Neural cell (in vitro differentiated cells): ENCODE measurements at regions not wholly inside any gene's neighbourhood (a gene's known extent, or its start where the extent isn't known, plus 50 kb on each side); places are given as distances from the start of the nearest gene placed in this dataset.

Experiments used
- H2AFZ ChIP-seq: fragments of 200-600, 300-800 bp; sonication (generic), shearing (Covaris generic); 2 replicates; pipeline ENCODE4 v1.6.0; 2014; ENCODE audit warnings: low read depth, mild to moderate bottlenecking, antibody characterized with exemption, low read length, moderate library complexity
- H3F3A ChIP-seq: fragments of 200-600 bp; shearing (Covaris generic); 2 replicates; pipeline ENCODE4 v1.6.1; 2016; ENCODE audit warnings: mild to moderate bottlenecking, moderate library complexity, mixed read lengths, antibody characterized with exemption, low read length; ENCODE audit not compliant: insufficient read depth, poor library complexity, severe bottlenecking
- H3K27ac ChIP-seq: fragments of 200-600, 300-800 bp; sonication (generic), shearing (Covaris generic); 2 replicates; pipeline ENCODE4 v1.5.1; 2014; ENCODE audit warnings: mild to moderate bottlenecking, low read length, moderate library complexity
- H3K27me3 ChIP-seq: fragments of 300-800, 200-600 bp; sonication (generic), shearing (Covaris generic); 2 replicates; pipeline ENCODE4 v1.6.0; 2014; ENCODE audit warnings: mild to moderate bottlenecking, low read depth, low read length, moderate library complexity; ENCODE audit not compliant: insufficient read depth
- H3K36me3 ChIP-seq: fragments of 300-800, 200-600 bp; sonication (generic), shearing (Covaris generic); 2 replicates; pipeline ENCODE4 v1.5.1; 2014; ENCODE audit warnings: mild to moderate bottlenecking, antibody characterized with exemption, low read length, moderate library complexity; ENCODE audit not compliant: insufficient read depth
- H3K4me2 ChIP-seq: fragments of 300-800, 200-600 bp; sonication (generic), shearing (Covaris generic); 2 replicates; pipeline ENCODE4 v1.6.0; 2014; ENCODE audit warnings: mild to moderate bottlenecking, low read length
- H3K4me3 ChIP-seq: fragments of 300-800, 200-600 bp; sonication (generic), shearing (Covaris generic); 2 replicates; pipeline ENCODE4 v1.5.1; 2014; ENCODE audit warnings: mild to moderate bottlenecking, low read length, moderate library complexity
- H3K79me2 ChIP-seq: fragments of 200-600 bp; shearing (Covaris generic); replicated peaks from 2 replicates; pipeline ENCODE4 v1.6.0; 2014; ENCODE audit warnings: mild to moderate bottlenecking, low read length, moderate library complexity; ENCODE audit not compliant: insufficient read depth
- H3K9ac ChIP-seq: fragments of 300-800, 200-600 bp; sonication (generic), shearing (Covaris generic); 2 replicates; pipeline ENCODE4 v1.6.1; 2016; ENCODE audit warnings: mild to moderate bottlenecking, low read length, mixed read lengths
- H3K9me2 ChIP-seq: fragments of 200-600 bp; shearing (Covaris generic); 2 replicates; pipeline ENCODE4 v1.6.1; 2016; ENCODE audit warnings: mild to moderate bottlenecking, low read length, mixed read lengths; ENCODE audit not compliant: insufficient read depth
- H3K9me3 ChIP-seq: fragments of 200-600, 300-800 bp; sonication (generic), shearing (Covaris generic); 2 replicates; pipeline ENCODE4 v1.6.1; 2016; ENCODE audit warnings: mild to moderate bottlenecking, mixed run types, low read length, moderate library complexity, mixed read lengths
- H4K20me1 ChIP-seq: fragments of 200-600 bp; shearing (Covaris generic); 2 replicates; pipeline ENCODE4 v1.6.1; 2016; ENCODE audit warnings: mild to moderate bottlenecking, mixed run types; ENCODE audit not compliant: insufficient read depth
- EP300 ChIP-seq: fragments of 450-650 bp; conservative IDR thresholded peaks from 2 replicates; pipeline ENCODE4 v1.6.1; 2014; ENCODE audit warnings: antibody characterized with exemption, mild to moderate bottlenecking, moderate library complexity; ENCODE audit not compliant: poor library complexity, severe bottlenecking
- EZH2 ChIP-seq: fragments of 200-600, 300-800 bp; shearing (Covaris generic), sonication (generic); IDR thresholded peaks from 2 replicates; pipeline ENCODE4 v1.6.1; 2014; ENCODE audit warnings: antibody characterized with exemption, low read length, borderline replicate concordance, mild to moderate bottlenecking; ENCODE audit not compliant: insufficient read depth, poor library complexity, severe bottlenecking
- MXI1 ChIP-seq: fragments of 450-650 bp; conservative IDR thresholded peaks from 2 replicates; pipeline ENCODE4 v1.6.1; 2014; ENCODE audit warnings: antibody characterized with exemption, mild to moderate bottlenecking; ENCODE audit not compliant: poor library complexity, severe bottlenecking
- POLR2AphosphoS5 ChIP-seq: IDR thresholded peaks from 2 replicates; pipeline ENCODE4 v1.6.1; 2012
- RAD21 ChIP-seq: fragments of 450-650 bp; conservative IDR thresholded peaks from 2 replicates; pipeline ENCODE4 v1.6.1; 2014; ENCODE audit warnings: antibody characterized with exemption, mild to moderate bottlenecking, moderate library complexity
- SMC3 ChIP-seq: fragments of 450-650 bp; conservative IDR thresholded peaks from 2 replicates; pipeline ENCODE4 v1.6.1; 2014; ENCODE audit warnings: antibody characterized with exemption, mild to moderate bottlenecking, moderate library complexity; ENCODE audit not compliant: poor library complexity
- TAF1 ChIP-seq: IDR thresholded peaks from 2 replicates; pipeline ENCODE4 v1.6.1; 2012; ENCODE audit warnings: low read depth
- TF ChIP-seq, protein P1 (sequence below): fragments of 450-650 bp; IDR thresholded peaks from 2 replicates; pipeline ENCODE4 v1.5.1; 2014; ENCODE audit warnings: antibody characterized with exemption, mild to moderate bottlenecking, moderate library complexity; ENCODE audit not compliant: poor library complexity, severe bottlenecking
- TF ChIP-seq, protein P2 (sequence below): IDR thresholded peaks from 2 replicates; pipeline ENCODE4 v1.6.1; 2012; ENCODE audit warnings: borderline replicate concordance

DNA sequence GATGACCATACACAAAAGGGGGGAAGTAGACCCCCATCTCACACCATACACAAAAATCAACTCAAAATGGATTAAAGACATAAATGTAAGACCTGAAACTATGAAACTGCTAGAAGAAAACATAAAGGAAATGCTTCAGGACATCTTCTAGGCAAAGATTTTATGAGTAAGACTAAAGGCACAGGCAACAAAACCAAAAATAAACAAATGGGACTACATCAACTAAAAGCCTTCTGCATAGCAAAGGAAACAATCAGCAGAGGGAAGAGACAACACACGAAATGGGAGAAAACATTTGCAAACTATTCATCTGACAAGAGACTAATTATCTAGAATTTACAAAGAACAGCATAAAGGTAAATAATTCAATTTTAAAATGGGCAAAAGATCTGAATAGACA, 152.1 kb downstream of the AXIN2 start:
- no peaks in the 10 kb centered on the region for H3K9me2 ChIP-seq
- H3K4me3 ChIP-seq, result no peak overlapping the region
- H3F3A ChIP-seq, result no peaks in the 10 kb centered on the region
- no peak overlapping the region for H3K4me2 ChIP-seq
- H2AFZ ChIP-seq, result no peak overlapping the region
- no peak overlapping the region for H3K9ac ChIP-seq
- no peaks in the 10 kb centered on the region for H3K27me3 ChIP-seq
- H3K27ac ChIP-seq, result no peak overlapping the region
- no peaks in the 10 kb centered on the region for H3K36me3 ChIP-seq
- H4K20me1 ChIP-seq, result no peaks in the 10 kb centered on the region
- no peaks in the 10 kb centered on the region for H3K9me3 ChIP-seq
- TF ChIP-seq TAF1 (no peak), EP300 (no peak), POLR2AphosphoS5 (no peak), EZH2 (no peak), SMC3 (no peak), RAD21 (no peak), MXI1 (no peak)
- no peaks in the 10 kb centered on the region for H3K79me2 ChIP-seq

DNA sequence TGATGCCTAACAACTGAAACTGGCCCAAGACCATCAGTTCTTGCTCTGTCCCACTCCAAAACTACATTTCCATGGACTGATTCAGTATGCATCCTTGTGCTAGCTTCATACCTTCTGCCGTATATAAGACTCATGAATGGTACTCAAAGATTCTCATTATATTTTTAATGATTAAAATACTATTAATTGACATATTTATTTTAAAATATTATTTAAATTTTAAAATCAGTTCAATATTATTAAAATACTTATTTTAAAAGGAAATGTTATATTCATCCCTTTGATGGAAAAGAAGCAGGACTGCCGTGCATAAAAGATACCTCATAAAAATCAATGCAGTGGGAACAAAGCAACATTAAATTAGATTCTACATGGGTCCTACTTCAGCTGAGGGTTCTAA, 153.4 kb downstream of the AXIN2 start:
- Histone ChIP-seq H2AFZ (no peak overlapping the region), H3K27me3 (no peaks in the 10 kb centered on the region), H4K20me1 (no peaks in the 10 kb centered on the region), H3K4me2 (no peak overlapping the region), H3K9ac (no peak overlapping the region), H3K9me2 (no peaks in the 10 kb centered on the region), H3F3A (no peaks in the 10 kb centered on the region), H3K9me3 (no peaks in the 10 kb centered on the region), H3K27ac (no peak overlapping the region), H3K79me2 (no peaks in the 10 kb centered on the region), H3K4me3 (no peak overlapping the region), H3K36me3 (no peaks in the 10 kb centered on the region)
- TF ChIP-seq EZH2 (no peak), SMC3 (no peak), RAD21 (no peak), MXI1 (no peak), EP300 (no peak), TAF1 (no peak), POLR2AphosphoS5 (no peak)
- TF ChIP-seq, protein P1, sequence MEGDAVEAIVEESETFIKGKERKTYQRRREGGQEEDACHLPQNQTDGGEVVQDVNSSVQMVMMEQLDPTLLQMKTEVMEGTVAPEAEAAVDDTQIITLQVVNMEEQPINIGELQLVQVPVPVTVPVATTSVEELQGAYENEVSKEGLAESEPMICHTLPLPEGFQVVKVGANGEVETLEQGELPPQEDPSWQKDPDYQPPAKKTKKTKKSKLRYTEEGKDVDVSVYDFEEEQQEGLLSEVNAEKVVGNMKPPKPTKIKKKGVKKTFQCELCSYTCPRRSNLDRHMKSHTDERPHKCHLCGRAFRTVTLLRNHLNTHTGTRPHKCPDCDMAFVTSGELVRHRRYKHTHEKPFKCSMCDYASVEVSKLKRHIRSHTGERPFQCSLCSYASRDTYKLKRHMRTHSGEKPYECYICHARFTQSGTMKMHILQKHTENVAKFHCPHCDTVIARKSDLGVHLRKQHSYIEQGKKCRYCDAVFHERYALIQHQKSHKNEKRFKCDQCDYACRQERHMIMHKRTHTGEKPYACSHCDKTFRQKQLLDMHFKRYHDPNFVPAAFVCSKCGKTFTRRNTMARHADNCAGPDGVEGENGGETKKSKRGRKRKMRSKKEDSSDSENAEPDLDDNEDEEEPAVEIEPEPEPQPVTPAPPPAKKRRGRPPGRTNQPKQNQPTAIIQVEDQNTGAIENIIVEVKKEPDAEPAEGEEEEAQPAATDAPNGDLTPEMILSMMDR, result no peak
- TF ChIP-seq, protein P2, sequence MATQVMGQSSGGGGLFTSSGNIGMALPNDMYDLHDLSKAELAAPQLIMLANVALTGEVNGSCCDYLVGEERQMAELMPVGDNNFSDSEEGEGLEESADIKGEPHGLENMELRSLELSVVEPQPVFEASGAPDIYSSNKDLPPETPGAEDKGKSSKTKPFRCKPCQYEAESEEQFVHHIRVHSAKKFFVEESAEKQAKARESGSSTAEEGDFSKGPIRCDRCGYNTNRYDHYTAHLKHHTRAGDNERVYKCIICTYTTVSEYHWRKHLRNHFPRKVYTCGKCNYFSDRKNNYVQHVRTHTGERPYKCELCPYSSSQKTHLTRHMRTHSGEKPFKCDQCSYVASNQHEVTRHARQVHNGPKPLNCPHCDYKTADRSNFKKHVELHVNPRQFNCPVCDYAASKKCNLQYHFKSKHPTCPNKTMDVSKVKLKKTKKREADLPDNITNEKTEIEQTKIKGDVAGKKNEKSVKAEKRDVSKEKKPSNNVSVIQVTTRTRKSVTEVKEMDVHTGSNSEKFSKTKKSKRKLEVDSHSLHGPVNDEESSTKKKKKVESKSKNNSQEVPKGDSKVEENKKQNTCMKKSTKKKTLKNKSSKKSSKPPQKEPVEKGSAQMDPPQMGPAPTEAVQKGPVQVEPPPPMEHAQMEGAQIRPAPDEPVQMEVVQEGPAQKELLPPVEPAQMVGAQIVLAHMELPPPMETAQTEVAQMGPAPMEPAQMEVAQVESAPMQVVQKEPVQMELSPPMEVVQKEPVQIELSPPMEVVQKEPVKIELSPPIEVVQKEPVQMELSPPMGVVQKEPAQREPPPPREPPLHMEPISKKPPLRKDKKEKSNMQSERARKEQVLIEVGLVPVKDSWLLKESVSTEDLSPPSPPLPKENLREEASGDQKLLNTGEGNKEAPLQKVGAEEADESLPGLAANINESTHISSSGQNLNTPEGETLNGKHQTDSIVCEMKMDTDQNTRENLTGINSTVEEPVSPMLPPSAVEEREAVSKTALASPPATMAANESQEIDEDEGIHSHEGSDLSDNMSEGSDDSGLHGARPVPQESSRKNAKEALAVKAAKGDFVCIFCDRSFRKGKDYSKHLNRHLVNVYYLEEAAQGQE, result no peak

DNA sequence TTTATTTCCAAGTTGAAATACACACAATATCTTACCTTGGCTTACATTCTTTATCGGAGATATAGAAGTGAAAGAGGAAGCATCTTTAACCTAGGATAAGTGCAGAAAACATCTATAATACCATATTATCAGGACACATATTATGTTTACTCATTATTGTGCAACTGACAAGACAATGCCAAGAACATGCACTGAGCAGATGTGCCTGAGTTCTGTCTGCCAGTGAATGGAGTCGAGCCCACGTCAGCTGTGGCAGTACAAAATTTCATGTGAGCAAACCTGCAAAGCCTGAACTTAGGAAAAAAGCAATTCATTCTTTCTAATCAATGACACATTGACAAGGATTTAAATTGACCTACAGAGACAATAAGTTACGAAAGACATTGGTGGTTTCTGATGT, 154.4 kb downstream of the AXIN2 start:
- Histone ChIP-seq H3K9me3 (no peaks in the 10 kb centered on the region), H2AFZ (no peak overlapping the region), H4K20me1 (no peaks in the 10 kb centered on the region), H3K9me2 (no peaks in the 10 kb centered on the region), H3K79me2 (no peaks in the 10 kb centered on the region), H3K27ac (no peak overlapping the region), H3K9ac (no peak overlapping the region), H3K4me3 (no peak overlapping the region), H3F3A (no peaks in the 10 kb centered on the region), H3K4me2 (no peak overlapping the region), H3K27me3 (no peaks in the 10 kb centered on the region), H3K36me3 (no peaks in the 10 kb centered on the region)
- TF ChIP-seq MXI1 (no peak), TAF1 (no peak), EZH2 (no peak), EP300 (no peak), RAD21 (no peak), SMC3 (no peak), POLR2AphosphoS5 (no peak)
- TF ChIP-seq, protein P2, result no peak
- TF ChIP-seq, protein P1, result no peak
